GM12891 (cell line): ENCODE measurements at regions not wholly inside any gene's neighbourhood (a gene's known extent, or its start where the extent isn't known, plus 50 kb on each side); places are given as distances from the start of the nearest gene placed in this dataset.
"Not testable (repeated sequence)": the region's sequence is repeated elsewhere in the genome, so short reads cannot be mapped to it uniquely, and the experiment has no call there.

Experiments used
- PAX5 ChIP-seq: IDR thresholded peaks from 2 replicates; pipeline ENCODE4 v1.6.1; 2011; ENCODE audit warnings: low read length, moderate library complexity, mild to moderate bottlenecking; ENCODE audit not compliant: insufficient read depth, severe bottlenecking
- POLR2A ChIP-seq: IDR thresholded peaks from 2 replicates; pipeline ENCODE4 v1.6.1; 2011; ENCODE audit warnings: low read depth, low read length, control low read depth
- POLR2AphosphoS5 ChIP-seq: IDR thresholded peaks from 2 replicates; pipeline ENCODE4 v1.6.1; 2011; ENCODE audit warnings: low read depth, low read length, control low read depth
- POU2F2 ChIP-seq: IDR thresholded peaks from 2 replicates; pipeline ENCODE4 v1.6.1; 2011; ENCODE audit warnings: low read depth, mild to moderate bottlenecking, control low read depth, low read length, moderate library complexity
- SPI1 ChIP-seq: IDR thresholded peaks from 2 replicates; pipeline ENCODE4 v1.6.1; 2011; ENCODE audit warnings: low read depth, low read length, control low read depth
- TAF1 ChIP-seq: IDR thresholded peaks from 2 replicates; pipeline ENCODE4 v1.6.1; 2011; ENCODE audit warnings: low read depth, low read length, control low read depth

- not testable (repeated sequence) for TF ChIP-seq POLR2A, SPI1, POLR2AphosphoS5, TAF1, PAX5, POU2F2
Measured at GRCh38 chr18:28727189-28727588, 550.3 kb upstream of the CDH2 start.
